ENCODE measurements at regions not wholly inside any gene's neighbourhood (a gene's known extent, or its start where the extent isn't known, plus 50 kb on each side); places are given as distances from the start of the nearest gene placed in this dataset.

- TF ChIP-seq, protein P1, sequence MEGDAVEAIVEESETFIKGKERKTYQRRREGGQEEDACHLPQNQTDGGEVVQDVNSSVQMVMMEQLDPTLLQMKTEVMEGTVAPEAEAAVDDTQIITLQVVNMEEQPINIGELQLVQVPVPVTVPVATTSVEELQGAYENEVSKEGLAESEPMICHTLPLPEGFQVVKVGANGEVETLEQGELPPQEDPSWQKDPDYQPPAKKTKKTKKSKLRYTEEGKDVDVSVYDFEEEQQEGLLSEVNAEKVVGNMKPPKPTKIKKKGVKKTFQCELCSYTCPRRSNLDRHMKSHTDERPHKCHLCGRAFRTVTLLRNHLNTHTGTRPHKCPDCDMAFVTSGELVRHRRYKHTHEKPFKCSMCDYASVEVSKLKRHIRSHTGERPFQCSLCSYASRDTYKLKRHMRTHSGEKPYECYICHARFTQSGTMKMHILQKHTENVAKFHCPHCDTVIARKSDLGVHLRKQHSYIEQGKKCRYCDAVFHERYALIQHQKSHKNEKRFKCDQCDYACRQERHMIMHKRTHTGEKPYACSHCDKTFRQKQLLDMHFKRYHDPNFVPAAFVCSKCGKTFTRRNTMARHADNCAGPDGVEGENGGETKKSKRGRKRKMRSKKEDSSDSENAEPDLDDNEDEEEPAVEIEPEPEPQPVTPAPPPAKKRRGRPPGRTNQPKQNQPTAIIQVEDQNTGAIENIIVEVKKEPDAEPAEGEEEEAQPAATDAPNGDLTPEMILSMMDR (IDR thresholded peaks at IDR 0.05): no peak
- TF ChIP-seq REST (IDR thresholded peaks at IDR 0.05; ENCODE audit: insufficient read depth in 1 of 2, low read depth in 2 of 2, low read length in 1 of 2) (no peak), POLR2AphosphoS5 (IDR thresholded peaks at IDR 0.05; ENCODE audit: low read depth, low read length) (no peak), TCF7L2 (IDR thresholded peaks at IDR 0.05; ENCODE audit: low read depth, low read length) (no peak)
These were observed 321.0 kb downstream of the C7orf25 start for GRCh38 chr7:42590771-42591310.
